GM19328 (cell line): ENCODE measurements at regions not wholly inside any gene's neighbourhood (a gene's known extent, or its start where the extent isn't known, plus 50 kb on each side); places are given as distances from the start of the nearest gene placed in this dataset.
"Not testable (repeated sequence)": the region's sequence is repeated elsewhere in the genome, so short reads cannot be mapped to it uniquely, and the experiment has no call there.

ENCODE experiments used
- ATAC-seq: cut with Tn5 transposase; IDR thresholded peaks from one replicate; pipeline ENCODE4 v1.9.1; 2021; ENCODE audit warnings: mild to moderate bottlenecking, moderate library complexity; ENCODE audit not compliant: unreplicated experiment

GRCh38 chr5:67960939-67961338, 254.6 kb upstream of the PIK3R1 start:
- ATAC-seq, result no peak

GRCh38 chr5:67957374-67957773, 258.2 kb upstream of the PIK3R1 start:
- ATAC-seq, result no peak

GRCh38 chr5:67954351-67954750, 261.2 kb upstream of the PIK3R1 start:
- no peak for ATAC-seq

GRCh38 chr5:67942421-67942820, 273.1 kb upstream of the PIK3R1 start:
- no peak for ATAC-seq

- ATAC-seq, result no peak
Measured at GRCh38 chr5:67941614-67942401, 273.7 kb upstream of the PIK3R1 start.

- ATAC-seq, result no peak
Measured at GRCh38 chr5:67935908-67936566, 279.5 kb upstream of the PIK3R1 start.

- ATAC-seq, result no peak
Measured at GRCh38 chr5:67934976-67935375, 280.6 kb upstream of the PIK3R1 start.

- ATAC-seq, result no peak
Measured at GRCh38 chr5:67925511-67925910, 290.0 kb upstream of the PIK3R1 start.

- no peak for ATAC-seq
Measured at GRCh38 chr5:67921004-67921601, 294.5 kb upstream of the PIK3R1 start.

- not testable (repeated sequence) for ATAC-seq
Measured at GRCh38 chr5:67919532-67919931, 296.0 kb upstream of the PIK3R1 start.

- ATAC-seq, result no peak
Measured at GRCh38 chr5:67917561-67917960, 298.0 kb upstream of the PIK3R1 start.

GRCh38 chr5:67910546-67910945, 305.0 kb upstream of the PIK3R1 start:
- no peak for ATAC-seq

- ATAC-seq, result no peak
Measured at GRCh38 chr5:67908126-67908765, 307.3 kb upstream of the PIK3R1 start.

- ATAC-seq, result no peak
Measured at GRCh38 chr5:67904366-67904765, 311.2 kb upstream of the PIK3R1 start.

GRCh38 chr5:67903656-67904055, 311.9 kb upstream of the PIK3R1 start:
- ATAC-seq, result no peak

GRCh38 chr5:67903121-67903520, 312.4 kb upstream of the PIK3R1 start:
- no peak for ATAC-seq

GRCh38 chr5:67902497-67902830, 313.1 kb upstream of the PIK3R1 start:
- no peak for ATAC-seq

- ATAC-seq, result no peak
Measured at GRCh38 chr5:67901814-67902496, 313.6 kb upstream of the PIK3R1 start.

- ATAC-seq, result no peak
Measured at GRCh38 chr5:67900514-67900913, 315.0 kb upstream of the PIK3R1 start.

GRCh38 chr5:67897980-67898379, 317.6 kb upstream of the PIK3R1 start:
- no peak for ATAC-seq

GRCh38 chr5:67897431-67897830, 318.1 kb upstream of the PIK3R1 start:
- ATAC-seq, result no peak
